AG09309 (cell line): ENCODE measurements at regions not wholly inside any gene's neighbourhood (a gene's known extent, or its start where the extent isn't known, plus 50 kb on each side); places are given as distances from the start of the nearest gene placed in this dataset.

Source experiments
- DNase-seq: peaks from one replicate; pipeline ENCODE4 v3.0.0-alpha.2; 2010; ENCODE audit warnings: low read depth
- H3K4me3 ChIP-seq: 2 replicates; pipeline ENCODE4 v1.5.1; 2011; ENCODE audit warnings: mild to moderate bottlenecking, low read depth, low read length, moderate library complexity; ENCODE audit not compliant: control insufficient read depth
- TF ChIP-seq, protein P1 (sequence below): IDR thresholded peaks from 2 replicates; pipeline ENCODE4 v1.5.1; 2011; ENCODE audit warnings: mild to moderate bottlenecking, low read depth, low read length, inconsistent platforms; ENCODE audit not compliant: insufficient read depth, control insufficient read depth; ENCODE audit errors: missing control alignments

DNA sequence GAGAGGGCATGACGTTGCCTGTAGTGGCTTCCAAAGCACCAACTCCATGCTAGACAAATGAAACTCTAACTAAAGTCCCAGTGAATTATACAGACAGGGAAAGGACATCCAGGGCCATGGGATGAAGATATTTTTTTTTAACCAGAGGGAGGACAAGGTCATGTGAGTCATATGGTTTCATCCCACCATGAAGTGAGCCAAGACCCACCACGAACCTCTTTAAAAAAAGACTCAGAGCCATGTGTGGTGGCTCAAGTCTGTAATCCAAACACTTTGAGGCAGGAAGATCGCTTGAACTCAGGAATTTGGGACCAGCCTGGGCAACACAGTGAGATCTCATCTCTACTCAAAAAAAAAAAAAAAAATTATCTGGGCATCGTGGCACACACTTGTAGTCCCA is 115.2 kb downstream of the LIPG start:
- TF ChIP-seq, protein P1, sequence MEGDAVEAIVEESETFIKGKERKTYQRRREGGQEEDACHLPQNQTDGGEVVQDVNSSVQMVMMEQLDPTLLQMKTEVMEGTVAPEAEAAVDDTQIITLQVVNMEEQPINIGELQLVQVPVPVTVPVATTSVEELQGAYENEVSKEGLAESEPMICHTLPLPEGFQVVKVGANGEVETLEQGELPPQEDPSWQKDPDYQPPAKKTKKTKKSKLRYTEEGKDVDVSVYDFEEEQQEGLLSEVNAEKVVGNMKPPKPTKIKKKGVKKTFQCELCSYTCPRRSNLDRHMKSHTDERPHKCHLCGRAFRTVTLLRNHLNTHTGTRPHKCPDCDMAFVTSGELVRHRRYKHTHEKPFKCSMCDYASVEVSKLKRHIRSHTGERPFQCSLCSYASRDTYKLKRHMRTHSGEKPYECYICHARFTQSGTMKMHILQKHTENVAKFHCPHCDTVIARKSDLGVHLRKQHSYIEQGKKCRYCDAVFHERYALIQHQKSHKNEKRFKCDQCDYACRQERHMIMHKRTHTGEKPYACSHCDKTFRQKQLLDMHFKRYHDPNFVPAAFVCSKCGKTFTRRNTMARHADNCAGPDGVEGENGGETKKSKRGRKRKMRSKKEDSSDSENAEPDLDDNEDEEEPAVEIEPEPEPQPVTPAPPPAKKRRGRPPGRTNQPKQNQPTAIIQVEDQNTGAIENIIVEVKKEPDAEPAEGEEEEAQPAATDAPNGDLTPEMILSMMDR, result no peak
- no peak overlapping the region for H3K4me3 ChIP-seq
- DNase-seq, result no peak

DNA sequence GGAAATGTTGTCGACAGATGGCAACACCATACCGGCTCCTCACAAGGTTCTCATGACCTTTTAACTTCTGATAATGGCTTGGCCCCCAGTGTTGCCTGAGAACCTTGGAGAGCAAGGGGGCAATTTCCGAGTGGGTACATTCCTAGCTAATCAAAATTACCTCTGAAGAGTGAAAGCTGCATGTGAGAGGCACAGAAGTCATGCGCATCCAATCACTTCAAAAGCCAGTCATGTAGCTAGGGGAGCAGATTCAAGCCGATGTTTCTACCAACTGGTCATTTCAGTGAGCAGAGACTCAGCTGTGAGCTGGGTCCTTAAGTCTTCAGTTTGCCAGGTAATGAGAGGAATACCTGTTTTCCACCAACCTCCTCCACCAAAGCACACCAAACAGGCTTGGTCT is 111.4 kb downstream of the LIPG start:
- H3K4me3 ChIP-seq, result no peak overlapping the region
- TF ChIP-seq, protein P1, result no peak
- DNase-seq, result no peak

DNA sequence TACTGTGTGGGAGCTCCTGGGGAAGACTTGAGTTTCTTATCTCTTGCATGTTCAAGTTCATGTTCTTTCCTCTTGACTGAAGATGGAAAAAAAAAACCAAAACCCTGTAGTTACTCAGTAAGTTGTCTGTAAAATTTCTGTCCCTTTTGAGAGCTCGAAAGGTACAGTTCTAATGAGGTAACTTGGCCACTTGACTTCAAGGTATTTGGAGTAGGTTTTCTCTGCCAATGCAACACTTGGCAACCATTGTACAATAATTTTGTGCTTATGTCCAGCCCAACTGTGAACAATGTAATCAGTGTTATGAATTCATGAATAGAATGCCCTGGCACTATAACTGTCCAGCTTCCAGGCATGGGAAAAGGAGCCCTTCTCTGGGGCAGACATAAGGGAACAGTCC is 111.0 kb downstream of the LIPG start:
- TF ChIP-seq, protein P1, result no peak
- DNase-seq, result no peak

DNA sequence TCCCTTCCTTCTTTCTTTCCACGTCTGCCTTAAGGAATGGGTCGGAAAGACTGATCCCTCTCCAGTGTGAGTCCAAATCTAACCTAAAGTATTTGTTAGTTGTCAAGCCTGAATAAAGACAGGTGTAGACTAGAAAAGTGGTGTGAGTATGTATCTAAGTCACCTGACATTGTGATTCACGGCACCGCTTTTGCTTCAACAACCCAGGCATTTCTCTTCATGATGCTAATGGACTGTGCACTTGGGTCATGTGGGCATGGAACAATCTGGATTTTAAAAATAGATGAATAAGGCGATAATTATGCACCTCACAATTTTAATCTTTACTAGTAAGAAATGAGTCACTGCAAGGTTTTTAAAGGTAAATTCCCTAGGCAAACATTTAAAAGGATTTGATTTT is 107.5 kb downstream of the LIPG start:
- DNase-seq, result no peak
- TF ChIP-seq, protein P1, result no peak
- no peak overlapping the region for H3K4me3 ChIP-seq

More for the DNA sequence above, 111.0 kb downstream of the LIPG start:
- H3K4me3 ChIP-seq, result no peak overlapping the region

DNA sequence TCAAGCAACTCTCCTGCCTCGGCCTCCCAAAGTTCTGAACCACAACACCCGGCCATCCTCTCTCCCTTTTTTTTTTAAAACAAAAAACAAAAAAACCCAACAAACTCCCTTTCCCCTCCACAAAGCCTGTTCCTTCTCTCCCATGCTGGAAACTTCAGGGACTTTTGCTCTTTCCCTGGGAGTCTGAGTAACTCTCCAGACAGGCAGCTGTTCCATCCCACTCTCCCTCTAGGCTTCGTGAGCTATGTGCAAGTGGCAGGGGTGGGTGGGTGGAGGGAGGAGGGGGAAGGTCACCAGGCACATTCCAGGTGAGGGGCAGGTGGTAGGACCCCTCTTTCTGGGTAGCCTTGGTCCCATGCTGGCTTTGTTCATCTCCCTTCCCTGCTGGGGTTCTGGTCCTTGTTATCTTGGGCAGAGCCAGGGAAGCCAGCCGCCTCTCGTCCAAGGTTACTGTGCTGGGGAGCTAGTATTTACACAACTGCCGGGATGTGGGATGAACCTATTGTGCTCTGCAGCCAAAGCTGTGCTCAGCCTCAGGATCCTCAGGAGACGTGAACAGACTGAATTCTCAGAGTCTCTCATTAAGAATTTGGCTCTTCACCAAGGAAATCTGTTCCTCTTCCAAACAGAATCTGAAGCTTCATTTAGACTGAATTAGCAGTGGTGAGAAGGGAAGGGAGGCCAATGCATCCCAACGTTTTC is 106.9 kb downstream of the LIPG start:
- TF ChIP-seq, protein P1, result no peak
- no peak overlapping the region for H3K4me3 ChIP-seq
- DNase-seq, result no peak

DNA sequence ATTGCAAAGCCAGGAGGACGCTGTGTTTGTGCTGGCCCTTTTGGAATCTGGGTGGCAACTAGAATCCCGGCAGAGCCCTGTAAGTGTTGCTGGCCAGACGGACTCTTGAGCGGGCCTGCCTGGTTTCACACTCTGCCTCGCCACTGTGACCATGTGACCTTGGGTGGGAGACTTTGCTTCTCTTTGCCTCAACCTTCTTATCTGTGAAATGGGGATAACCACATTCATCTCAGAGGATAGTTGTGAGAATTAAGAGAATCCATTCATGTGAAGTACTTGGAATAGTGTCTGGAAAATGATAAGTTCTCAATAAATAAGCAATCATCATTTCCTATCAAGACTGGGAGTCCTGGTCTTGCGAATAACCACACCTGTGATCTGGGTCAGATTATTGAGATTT is 105.6 kb downstream of the LIPG start:
- H3K4me3 ChIP-seq, result no peak overlapping the region
- no peak for DNase-seq
- TF ChIP-seq, protein P1, result no peak
